Activated T-cell treated with anti-CD3 and anti-CD28 coated beads for 48 hours (primary cell): ENCODE measurements at regions not wholly inside any gene's neighbourhood (a gene's known extent, or its start where the extent isn't known, plus 50 kb on each side); places are given as distances from the start of the nearest gene placed in this dataset.

Experiments used
- DNase-seq: peaks from one replicate; pipeline ENCODE4 v3.0.0-alpha.2; 2020; ENCODE audit warnings: low read depth

GRCh38 chr11:127066401-127067090 is 66.0 kb upstream of the KIRREL3 start:
- DNase-seq: no peak

DNA sequence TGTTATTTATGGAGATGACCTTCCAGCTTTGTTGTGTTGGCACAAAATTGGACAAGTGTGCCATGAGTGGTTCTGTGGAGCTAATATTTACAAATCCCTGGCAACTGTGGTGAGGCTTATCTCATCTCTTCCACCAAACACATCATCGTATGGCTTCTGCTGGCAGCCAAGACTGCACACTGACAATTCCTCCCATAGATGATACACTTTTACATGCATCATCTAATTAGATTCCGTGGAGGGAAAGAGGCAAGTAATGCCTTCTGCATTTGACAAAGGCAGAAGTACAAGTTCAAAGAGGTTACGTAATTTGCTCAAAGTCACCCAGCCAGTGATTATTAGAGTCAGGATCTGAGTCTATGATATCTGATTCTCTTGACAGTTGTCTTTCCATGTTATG is 62.7 kb upstream of the KIRREL3 start:
- DNase-seq: no peak

DNA sequence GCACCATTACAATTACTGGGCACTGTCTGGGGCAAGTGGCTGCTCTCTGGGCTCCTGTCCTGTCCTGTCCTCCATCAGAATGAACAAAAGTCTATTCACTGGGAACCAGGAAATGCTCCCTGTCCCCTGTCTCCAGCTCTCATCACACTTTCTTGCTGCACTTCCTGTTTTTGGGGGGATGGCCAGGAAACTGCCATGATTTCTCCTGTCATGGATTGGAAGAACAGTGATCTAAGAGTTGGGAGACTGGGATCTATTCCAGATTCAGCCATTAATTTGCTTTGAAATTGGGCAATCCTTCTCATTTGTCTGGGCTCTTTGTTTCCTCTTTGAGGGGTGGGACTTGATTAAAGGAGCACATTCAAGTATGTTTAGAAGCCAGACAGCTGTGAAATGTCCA is 61.4 kb upstream of the KIRREL3 start:
- no peak for DNase-seq

GRCh38 chr11:127059750-127060149 is 59.2 kb upstream of the KIRREL3 start:
- no peak for DNase-seq

GRCh38 chr11:127059286-127059685 is 58.7 kb upstream of the KIRREL3 start:
- DNase-seq: no peak

DNA sequence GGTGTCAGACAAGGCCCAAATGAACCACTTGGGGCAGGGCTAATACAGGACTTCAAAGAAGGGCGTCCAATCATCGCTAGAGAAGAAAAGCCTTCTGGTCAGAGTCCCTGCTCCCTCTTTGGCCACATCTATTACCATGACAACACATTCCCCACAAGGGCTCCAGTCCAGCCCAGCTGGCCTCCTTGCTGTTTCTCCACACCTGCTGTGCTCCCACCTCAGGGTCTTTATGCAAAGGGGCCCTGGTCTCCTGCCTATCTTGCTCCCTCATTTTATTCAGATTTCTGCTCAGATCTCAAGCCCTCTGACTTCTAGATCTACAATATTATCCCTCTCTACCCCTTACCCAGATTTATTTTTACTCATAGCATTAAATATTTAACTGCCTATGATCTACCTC is 58.0 kb upstream of the KIRREL3 start:
- no peak for DNase-seq

GRCh38 chr11:127057126-127057525 is 56.6 kb upstream of the KIRREL3 start:
- no peak for DNase-seq

DNA sequence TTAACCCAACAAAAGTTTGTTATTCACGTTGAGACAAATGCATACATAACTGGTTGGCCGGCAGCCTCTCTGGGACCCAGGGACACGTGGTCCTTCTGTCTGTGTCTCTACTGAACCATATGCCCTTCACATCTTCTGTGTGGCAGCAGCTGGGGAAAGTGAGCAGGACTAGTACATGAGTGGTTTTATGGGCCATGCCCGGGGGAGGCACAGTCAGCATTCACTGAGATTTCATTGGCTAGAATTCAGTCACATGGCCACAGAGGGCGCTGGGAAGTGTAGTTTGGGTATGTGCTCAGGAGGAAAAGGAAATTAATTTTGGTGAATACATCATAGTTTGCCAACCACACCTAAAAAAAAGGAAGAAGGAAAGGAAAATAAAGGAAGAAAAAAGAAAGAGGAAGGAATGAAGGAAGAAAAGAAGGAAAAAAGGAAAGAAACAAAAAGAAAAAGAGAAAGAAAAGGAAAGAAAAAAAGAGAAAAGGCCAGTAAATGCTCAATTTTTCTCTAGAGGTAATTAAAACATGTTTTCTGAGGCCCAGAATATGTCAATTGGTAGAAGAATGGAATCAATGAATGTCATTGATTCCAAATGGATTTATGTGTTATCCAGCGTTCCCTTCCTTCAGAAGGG is 55.9 kb upstream of the KIRREL3 start:
- DNase-seq: no peak

DNA sequence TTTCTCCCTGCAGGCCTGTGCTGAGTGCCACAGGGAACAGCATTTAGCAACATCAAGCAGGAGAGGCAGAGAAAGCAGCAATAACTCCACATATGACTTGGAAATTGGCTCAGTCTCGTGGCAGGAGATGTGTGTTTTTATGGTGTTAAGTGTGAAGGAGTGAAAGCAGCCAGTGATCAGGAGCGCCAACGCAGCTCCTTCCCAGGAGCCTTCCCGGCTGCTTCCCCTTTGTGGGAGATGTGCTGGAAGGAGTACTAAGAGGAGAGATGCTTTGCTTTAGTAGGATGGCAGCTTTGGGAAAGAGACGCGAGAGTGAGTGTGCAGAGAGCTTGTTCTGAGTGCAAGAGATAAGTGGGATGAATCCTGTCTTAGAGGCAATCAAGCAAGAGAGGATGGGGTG is 54.7 kb upstream of the KIRREL3 start:
- no peak for DNase-seq

- DNase-seq: no peak
Measured at GRCh38 chr11:127054153-127054552, 53.6 kb upstream of the KIRREL3 start.

DNA sequence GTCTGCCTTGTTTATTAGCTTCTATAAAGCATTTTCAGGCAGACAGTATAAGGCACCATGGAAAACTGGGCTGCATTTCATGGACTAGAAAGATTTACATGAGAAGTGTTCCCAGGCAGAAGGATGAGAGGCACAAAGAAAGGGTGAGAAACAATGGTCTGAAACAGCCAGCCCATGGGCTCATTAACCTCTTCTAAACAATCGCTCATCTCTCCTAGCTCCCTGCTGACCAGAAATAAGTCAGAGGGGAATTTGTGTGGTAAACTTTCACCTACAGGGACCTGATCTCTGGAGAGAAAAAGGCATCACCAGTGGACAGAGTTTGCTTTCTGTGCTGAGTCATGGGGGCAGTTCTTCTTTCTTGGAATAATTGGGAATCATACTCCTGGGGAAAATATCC is 51.8 kb upstream of the KIRREL3 start:
- DNase-seq: no peak
